ENCODE measurements at regions not wholly inside any gene's neighbourhood (a gene's known extent, or its start where the extent isn't known, plus 50 kb on each side); places are given as distances from the start of the nearest gene placed in this dataset.
"Not testable (repeated sequence)": the region's sequence is repeated elsewhere in the genome, so short reads cannot be mapped to it uniquely, and the experiment has no call there.

- in situ Hi-C loops (cut with MboI; ENCODE audit: low pct_unique_long_range_greater_than_20kb, low sequenced_read_pairs, unreplicated experiment): no loop called here
- DNase-seq (ENCODE audit: low spot score): no peak
- TF ChIP-seq CTCF (IDR thresholded peaks at IDR 0.05; ENCODE audit: extremely low read depth, insufficient read depth, missing control alignments): no peak
These were observed 238.5 kb downstream of the FGF9 start for GRCh38 chr13:21909331-21909730.

GRCh38 chr13:21910546-21910945 is 239.7 kb downstream of the FGF9 start:
- no peak for DNase-seq (ENCODE audit: low spot score)
- TF ChIP-seq CTCF (IDR thresholded peaks at IDR 0.05; ENCODE audit: extremely low read depth, insufficient read depth, missing control alignments): no peak
- in situ Hi-C loops (cut with MboI; ENCODE audit: low pct_unique_long_range_greater_than_20kb, low sequenced_read_pairs, unreplicated experiment): no loop called here

GRCh38 chr13:21911646-21912298 is 240.9 kb downstream of the FGF9 start:
- in situ Hi-C loops (cut with MboI; ENCODE audit: low pct_unique_long_range_greater_than_20kb, low sequenced_read_pairs, unreplicated experiment): no loop called here
- no peak for TF ChIP-seq CTCF (IDR thresholded peaks at IDR 0.05; ENCODE audit: extremely low read depth, insufficient read depth, missing control alignments)
- DNase-seq (ENCODE audit: low spot score): no peak

GRCh38 chr13:21913010-21913409 is 242.1 kb downstream of the FGF9 start:
- TF ChIP-seq CTCF (IDR thresholded peaks at IDR 0.05; ENCODE audit: extremely low read depth, insufficient read depth, missing control alignments): no peak
- no peak for DNase-seq (ENCODE audit: low spot score)
- in situ Hi-C loops (cut with MboI; ENCODE audit: low pct_unique_long_range_greater_than_20kb, low sequenced_read_pairs, unreplicated experiment): no loop called here

- no peak for TF ChIP-seq CTCF (IDR thresholded peaks at IDR 0.05; ENCODE audit: extremely low read depth, insufficient read depth, missing control alignments)
- in situ Hi-C loops (cut with MboI; ENCODE audit: low pct_unique_long_range_greater_than_20kb, low sequenced_read_pairs, unreplicated experiment): no loop called here
- DNase-seq (ENCODE audit: low spot score): no peak
These were observed 246.5 kb downstream of the FGF9 start for GRCh38 chr13:21917086-21918015.

- DNase-seq (ENCODE audit: low spot score); in situ Hi-C loops (cut with MboI; ENCODE audit: low pct_unique_long_range_greater_than_20kb, low sequenced_read_pairs, unreplicated experiment): not testable (repeated sequence)
These were observed 249.9 kb downstream of the FGF9 start for GRCh38 chr13:21920802-21921201.

GRCh38 chr13:21924958-21925357 is 254.1 kb downstream of the FGF9 start:
- no peak for DNase-seq (ENCODE audit: low spot score)
- in situ Hi-C loops (cut with MboI; ENCODE audit: low pct_unique_long_range_greater_than_20kb, low sequenced_read_pairs, unreplicated experiment): no loop called here
- TF ChIP-seq CTCF (IDR thresholded peaks at IDR 0.05; ENCODE audit: extremely low read depth, insufficient read depth, missing control alignments): no peak

All from GM13977 (cell line).